WI38 (cell line): ENCODE measurements at regions not wholly inside any gene's neighbourhood (a gene's known extent, or its start where the extent isn't known, plus 50 kb on each side); places are given as distances from the start of the nearest gene placed in this dataset.

Experiments used
- H3K4me3 ChIP-seq: 2 replicates; pipeline ENCODE4 v1.5.1; 2011; ENCODE audit warnings: low read depth, mild to moderate bottlenecking, control low read depth, low read length
- CTCF ChIP-seq: IDR thresholded peaks from 2 replicates; pipeline ENCODE4 v1.5.1; 2012; ENCODE audit warnings: low read depth, mild to moderate bottlenecking, control low read depth, low read length

- no peak overlapping the region for H3K4me3 ChIP-seq
- TF ChIP-seq CTCF: no peak
Measured at GRCh38 chr22:49236541-49237075, 591.1 kb downstream of the BRD1 start.

- no peak overlapping the region for H3K4me3 ChIP-seq
- no peak for TF ChIP-seq CTCF
Measured at GRCh38 chr22:49235463-49236300, 592.0 kb downstream of the BRD1 start.

- TF ChIP-seq CTCF: no peak
- no peak overlapping the region for H3K4me3 ChIP-seq
Measured at GRCh38 chr22:49234459-49234858, 593.2 kb downstream of the BRD1 start.

GRCh38 chr22:49233507-49234100 is 594.1 kb downstream of the BRD1 start:
- TF ChIP-seq CTCF: no peak
- H3K4me3 ChIP-seq: no peak overlapping the region

GRCh38 chr22:49232319-49233067 is 595.2 kb downstream of the BRD1 start:
- no peak overlapping the region for H3K4me3 ChIP-seq
- TF ChIP-seq CTCF: no peak

DNA sequence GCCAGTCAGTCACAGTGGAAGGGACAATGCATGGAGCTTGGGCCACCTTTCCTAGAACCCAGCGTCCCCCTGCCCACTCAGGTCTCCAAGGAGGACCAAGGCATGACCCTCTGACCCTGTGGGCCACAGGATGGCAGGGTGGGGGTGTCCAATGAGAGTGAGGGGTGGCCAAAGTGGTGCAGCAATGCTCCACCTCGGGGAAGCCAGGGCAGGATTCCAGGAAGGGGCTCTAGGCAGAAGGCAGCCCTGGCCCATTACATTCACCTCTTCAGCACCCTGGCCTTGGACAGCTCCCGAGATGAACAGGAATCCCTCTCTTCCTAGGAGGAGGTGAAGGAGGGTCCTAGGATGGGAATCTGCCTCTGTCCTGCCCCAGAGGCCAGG is 597.5 kb downstream of the BRD1 start:
- H3K4me3 ChIP-seq: no peak overlapping the region
- TF ChIP-seq CTCF: no peak
